Cardiac muscle cell (in vitro differentiated cells and primary cell): ENCODE measurements at regions not wholly inside any gene's neighbourhood (a gene's known extent, or its start where the extent isn't known, plus 50 kb on each side); places are given as distances from the start of the nearest gene placed in this dataset.

ENCODE experiments used
- DNase-seq, 2 donors: peaks; one replicate each; pipeline versions ENCODE4 v3.0.0 to v3.0.0-alpha.2; 2010 to 2017; ENCODE audit warnings: low read depth in 1 of 2, low spot score in 1 of 2
- H3K27ac ChIP-seq: fragments of 200-600 bp; sonication (generic); 2 replicates; pipeline ENCODE4 v1.5.1; 2016
- H3K27me3 ChIP-seq: fragments of 200-600 bp; sonication (generic); 2 replicates; pipeline ENCODE4 v1.6.0; 2016; ENCODE audit warnings: control low read depth
- H3K36me3 ChIP-seq: fragments of 200-600 bp; sonication (generic); 2 replicates; pipeline ENCODE4 v1.5.1; 2016; ENCODE audit warnings: control low read depth
- H3K4me1 ChIP-seq: fragments of 200-600 bp; sonication (generic); 2 replicates; pipeline ENCODE4 v1.8.1; 2017; ENCODE audit warnings: low read depth, mild to moderate bottlenecking, mixed run types
- H3K4me3 ChIP-seq: fragments of 200-600 bp; sonication (generic); 2 replicates; pipeline ENCODE4 v1.5.1; 2016; ENCODE audit warnings: mild to moderate bottlenecking
- H3K9me3 ChIP-seq: fragments of 200-600 bp; sonication (generic); 2 replicates; pipeline ENCODE4 v1.5.1; 2017; ENCODE audit warnings: low read depth, mild to moderate bottlenecking, control low read depth
- CTCF ChIP-seq: IDR thresholded peaks from 2 replicates; pipeline ENCODE4 v1.5.1; 2012; ENCODE audit warnings: low read depth, mild to moderate bottlenecking, low read length

- Histone ChIP-seq H3K27me3 (no peaks in the 10 kb centered on the region), H3K4me1 (peaks cover 13% of the 10 kb centered on the region), H3K4me3 (no peak overlapping the region), H3K36me3 (no peaks in the 10 kb centered on the region), H3K9me3 (no peaks in the 10 kb centered on the region), H3K27ac (no peak overlapping the region)
- no peak for TF ChIP-seq CTCF
- no peak for DNase-seq
Measured at GRCh38 chr6:144854654-144855053, 569.5 kb downstream of the UTRN start.

- Histone ChIP-seq H3K36me3 (no peaks in the 10 kb centered on the region), H3K4me1 (peaks cover 13% of the 10 kb centered on the region), H3K4me3 (no peak overlapping the region), H3K9me3 (no peaks in the 10 kb centered on the region), H3K27ac (no peak overlapping the region), H3K27me3 (no peaks in the 10 kb centered on the region)
- no peak for TF ChIP-seq CTCF
- DNase-seq = no peak
Measured at GRCh38 chr6:144855375-144855774, 570.2 kb downstream of the UTRN start.

- Histone ChIP-seq H3K9me3 (no peaks in the 10 kb centered on the region), H3K27ac (no peak overlapping the region), H3K36me3 (no peaks in the 10 kb centered on the region), H3K4me1 (peaks cover 13% of the 10 kb centered on the region), H3K4me3 (no peak overlapping the region), H3K27me3 (no peaks in the 10 kb centered on the region)
- DNase-seq = no peak
- TF ChIP-seq CTCF = no peak
Measured at GRCh38 chr6:144855812-144856531, 570.8 kb downstream of the UTRN start.

GRCh38 chr6:144856622-144857021, 571.5 kb downstream of the UTRN start:
- no peak for TF ChIP-seq CTCF
- Histone ChIP-seq H3K4me1 (peaks cover 13% of the 10 kb centered on the region), H3K27me3 (no peaks in the 10 kb centered on the region), H3K36me3 (no peaks in the 10 kb centered on the region), H3K4me3 (no peak overlapping the region), H3K27ac (no peak overlapping the region), H3K9me3 (no peaks in the 10 kb centered on the region)
- DNase-seq = no peak

- H3K27me3 ChIP-seq = no peaks in the 10 kb centered on the region
- H3K4me3 ChIP-seq = no peak overlapping the region
- H3K4me1 ChIP-seq = peaks cover 13% of the 10 kb centered on the region
- H3K36me3 ChIP-seq = no peaks in the 10 kb centered on the region
- H3K9me3 ChIP-seq = no peaks in the 10 kb centered on the region
- DNase-seq = no peak
- H3K27ac ChIP-seq = no peak overlapping the region
- TF ChIP-seq CTCF = no peak
Measured at GRCh38 chr6:144857086-144857485, 572.0 kb downstream of the UTRN start.
